ENCODE measurements at regions not wholly inside any gene's neighbourhood (a gene's known extent, or its start where the extent isn't known, plus 50 kb on each side); places are given as distances from the start of the nearest gene placed in this dataset.
"Not testable (repeated sequence)": the region's sequence is repeated elsewhere in the genome, so short reads cannot be mapped to it uniquely, and the experiment has no call there.

DNA sequence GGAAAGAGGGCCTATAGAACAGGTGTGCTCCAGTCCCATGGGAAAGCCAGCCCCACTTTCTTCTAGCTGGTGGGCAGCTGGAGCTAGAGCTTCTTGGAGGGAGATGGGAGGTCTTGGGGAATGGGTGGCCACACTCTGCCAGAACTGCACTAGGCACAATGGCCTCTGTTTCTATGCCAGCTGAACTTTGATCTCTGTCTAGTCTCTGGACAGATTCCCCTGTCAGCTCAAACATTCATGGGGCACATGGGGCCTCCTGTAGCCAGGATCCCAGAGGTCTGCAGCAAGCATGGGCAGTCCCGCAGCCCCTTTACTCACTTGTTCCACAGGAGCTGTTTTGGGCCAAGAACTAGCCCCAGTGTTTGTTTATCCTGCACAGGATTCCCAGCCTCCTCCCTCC lies 591.3 kb upstream of the HS3ST5 start:
- peaks cover 8% of the 10 kb centered on the region for H3F3A ChIP-seq (ENCODE audit: low read depth)
- H3K9ac ChIP-seq = no peak overlapping the region
- Mint-ChIP-seq H3K36me3 (no peaks in the 10 kb centered on the region), H3K9me3 (peaks cover 15% of the 10 kb centered on the region), H3K4me1 (peaks cover 14% of the 10 kb centered on the region), H3K27ac (no peak overlapping the region), H3K4me3 (no peak overlapping the region), H3K27me3 (ENCODE audit: insufficient read depth, low read depth) (peaks cover 4% of the 10 kb centered on the region)
- no peak overlapping the region for H3K4me3 ChIP-seq
- no peak overlapping the region for H3K4me2 ChIP-seq
- H3K9me3 ChIP-seq (ENCODE audit: low read depth) = no peaks in the 10 kb centered on the region
- H3K36me3 ChIP-seq = no peaks in the 10 kb centered on the region
- H3K79me2 ChIP-seq (ENCODE audit: low read depth) = no peaks in the 10 kb centered on the region
- no peaks in the 10 kb centered on the region for H3K27me3 ChIP-seq
- H2AFZ ChIP-seq (replicated peaks) = no peak overlapping the region
- DNase-seq (ENCODE audit: low spot score) = no peak
- TF ChIP-seq EZH2phosphoT487 (IDR thresholded peaks at IDR 0.05) (no peak), EZH2 (IDR thresholded peaks at IDR 0.05) (no peak)
- TF ChIP-seq, protein P1, sequence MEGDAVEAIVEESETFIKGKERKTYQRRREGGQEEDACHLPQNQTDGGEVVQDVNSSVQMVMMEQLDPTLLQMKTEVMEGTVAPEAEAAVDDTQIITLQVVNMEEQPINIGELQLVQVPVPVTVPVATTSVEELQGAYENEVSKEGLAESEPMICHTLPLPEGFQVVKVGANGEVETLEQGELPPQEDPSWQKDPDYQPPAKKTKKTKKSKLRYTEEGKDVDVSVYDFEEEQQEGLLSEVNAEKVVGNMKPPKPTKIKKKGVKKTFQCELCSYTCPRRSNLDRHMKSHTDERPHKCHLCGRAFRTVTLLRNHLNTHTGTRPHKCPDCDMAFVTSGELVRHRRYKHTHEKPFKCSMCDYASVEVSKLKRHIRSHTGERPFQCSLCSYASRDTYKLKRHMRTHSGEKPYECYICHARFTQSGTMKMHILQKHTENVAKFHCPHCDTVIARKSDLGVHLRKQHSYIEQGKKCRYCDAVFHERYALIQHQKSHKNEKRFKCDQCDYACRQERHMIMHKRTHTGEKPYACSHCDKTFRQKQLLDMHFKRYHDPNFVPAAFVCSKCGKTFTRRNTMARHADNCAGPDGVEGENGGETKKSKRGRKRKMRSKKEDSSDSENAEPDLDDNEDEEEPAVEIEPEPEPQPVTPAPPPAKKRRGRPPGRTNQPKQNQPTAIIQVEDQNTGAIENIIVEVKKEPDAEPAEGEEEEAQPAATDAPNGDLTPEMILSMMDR (IDR thresholded peaks at IDR 0.05) = no peak
- H3K27ac ChIP-seq = no peak overlapping the region
- peaks cover 32% of the 10 kb centered on the region for H3K4me1 ChIP-seq
- no peaks in the 10 kb centered on the region for H4K20me1 ChIP-seq (ENCODE audit: low read depth)

DNA sequence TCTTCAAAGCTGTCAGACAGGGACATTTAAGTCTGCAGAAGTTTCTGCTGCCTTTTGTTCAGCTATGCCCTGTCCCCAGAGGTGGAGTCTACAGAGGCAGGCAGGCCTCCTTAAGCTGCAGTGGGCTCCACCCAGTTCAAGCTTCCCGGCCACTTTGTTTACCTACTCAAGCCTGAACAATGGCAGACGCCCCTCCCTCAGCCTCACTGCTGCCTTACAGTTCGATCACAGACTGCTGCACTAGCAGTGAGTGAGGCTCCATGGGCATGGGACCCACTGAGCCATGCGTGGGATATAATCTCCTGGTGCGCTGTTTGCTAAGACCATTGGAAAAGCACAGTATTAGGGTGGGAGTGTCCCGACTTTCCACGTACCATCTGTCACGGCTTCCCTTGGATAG lies 585.9 kb upstream of the HS3ST5 start:
- not testable (repeated sequence) for H3K9ac ChIP-seq, H3K36me3 Mint-ChIP-seq, H3K4me3 Mint-ChIP-seq

DNA sequence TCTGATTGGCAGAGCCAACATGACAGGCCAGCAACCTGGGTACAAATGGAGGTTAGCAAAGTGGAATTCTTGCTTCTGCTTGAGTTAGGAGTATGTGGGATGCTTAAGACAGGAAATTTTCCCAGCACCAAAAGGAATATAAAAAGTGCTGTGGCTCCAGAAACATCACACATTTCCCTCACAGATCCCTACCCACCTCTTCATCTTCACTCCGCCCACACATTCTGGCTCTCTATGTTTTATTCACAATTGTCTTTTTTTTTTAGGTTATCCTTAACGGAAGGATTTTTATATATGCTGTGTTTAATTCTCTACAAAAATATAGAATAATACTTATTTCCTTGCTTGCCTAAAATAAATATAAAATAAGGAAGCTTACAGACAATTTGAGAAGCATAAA lies 563.3 kb upstream of the HS3ST5 start:
- Histone ChIP-seq H4K20me1 (ENCODE audit: low read depth) (no peaks in the 10 kb centered on the region), H3K27me3 (no peaks in the 10 kb centered on the region), H3K4me1 (no peaks in the 10 kb centered on the region), H3K9ac (no peak overlapping the region), H3F3A (ENCODE audit: low read depth) (no peaks in the 10 kb centered on the region), H3K4me3 (no peak overlapping the region), H2AFZ (replicated peaks) (no peak overlapping the region), H3K9me3 (ENCODE audit: low read depth) (no peaks in the 10 kb centered on the region), H3K36me3 (no peaks in the 10 kb centered on the region), H3K4me2 (no peak overlapping the region), H3K79me2 (ENCODE audit: low read depth) (no peaks in the 10 kb centered on the region), H3K27ac (no peak overlapping the region)
- H3K27me3 Mint-ChIP-seq (ENCODE audit: insufficient read depth, low read depth) = no peaks in the 10 kb centered on the region
- TF ChIP-seq EZH2phosphoT487 (IDR thresholded peaks at IDR 0.05) = no peak
- no peak for TF ChIP-seq EZH2 (IDR thresholded peaks at IDR 0.05)
- TF ChIP-seq, protein P1 (IDR thresholded peaks at IDR 0.05) = no peak
- no peaks in the 10 kb centered on the region for H3K9me3 Mint-ChIP-seq
- no peaks in the 10 kb centered on the region for H3K36me3 Mint-ChIP-seq
- no peak for DNase-seq (ENCODE audit: low spot score)
- H3K4me3 Mint-ChIP-seq = no peak overlapping the region
- no peaks in the 10 kb centered on the region for H3K4me1 Mint-ChIP-seq
- no peak overlapping the region for H3K27ac Mint-ChIP-seq

More for the DNA sequence above, 585.9 kb upstream of the HS3ST5 start:
- H3K27ac Mint-ChIP-seq; H3K4me1 Mint-ChIP-seq; H3K79me2 ChIP-seq (ENCODE audit: low read depth); H3K27ac ChIP-seq; H3K36me3 ChIP-seq; H3K4me2 ChIP-seq; H3K9me3 ChIP-seq (ENCODE audit: low read depth); H2AFZ ChIP-seq (replicated peaks); DNase-seq (ENCODE audit: low spot score); H3K27me3 Mint-ChIP-seq (ENCODE audit: insufficient read depth, low read depth); H3F3A ChIP-seq (ENCODE audit: low read depth); H4K20me1 ChIP-seq (ENCODE audit: low read depth); H3K4me3 ChIP-seq; H3K27me3 ChIP-seq; H3K4me1 ChIP-seq: not testable (repeated sequence)
- H3K9me3 Mint-ChIP-seq = peaks cover 23% of the 10 kb centered on the region

DNA sequence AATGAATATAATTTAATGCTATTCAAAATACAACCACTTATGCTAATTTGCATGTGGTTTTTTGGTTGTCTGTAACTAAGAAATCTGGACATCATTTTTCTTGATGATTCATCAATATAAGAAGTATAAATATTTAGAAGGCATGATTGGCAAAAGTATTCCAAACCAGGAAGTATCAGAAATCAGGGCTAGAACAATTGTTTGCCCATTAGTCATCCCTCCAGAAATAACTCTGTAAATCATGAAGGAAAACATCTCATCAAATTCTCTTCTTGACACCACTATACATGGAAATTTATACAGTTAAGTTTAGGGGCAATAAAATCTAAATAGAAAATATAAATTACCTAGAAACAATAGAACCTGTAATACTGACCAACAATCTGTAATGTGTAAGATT lies 554.7 kb upstream of the HS3ST5 start:
- Histone ChIP-seq H3F3A (ENCODE audit: low read depth) (no peaks in the 10 kb centered on the region), H3K4me1 (no peaks in the 10 kb centered on the region), H3K4me2 (no peak overlapping the region), H3K79me2 (ENCODE audit: low read depth) (no peaks in the 10 kb centered on the region), H3K9me3 (ENCODE audit: low read depth) (peaks cover 6% of the 10 kb centered on the region), H3K36me3 (no peaks in the 10 kb centered on the region), H4K20me1 (ENCODE audit: low read depth) (no peaks in the 10 kb centered on the region), H3K9ac (no peak overlapping the region), H3K4me3 (no peak overlapping the region), H3K27ac (no peak overlapping the region), H2AFZ (replicated peaks) (no peak overlapping the region), H3K27me3 (no peaks in the 10 kb centered on the region)
- H3K4me1 Mint-ChIP-seq = no peaks in the 10 kb centered on the region
- no peak for DNase-seq (ENCODE audit: low spot score)
- H3K27me3 Mint-ChIP-seq (ENCODE audit: insufficient read depth, low read depth) = no peaks in the 10 kb centered on the region
- H3K9me3 Mint-ChIP-seq = peaks cover 6% of the 10 kb centered on the region
- no peaks in the 10 kb centered on the region for H3K36me3 Mint-ChIP-seq
- no peak overlapping the region for H3K27ac Mint-ChIP-seq
- H3K4me3 Mint-ChIP-seq = no peak overlapping the region
- TF ChIP-seq EZH2phosphoT487 (IDR thresholded peaks at IDR 0.05) = no peak
- TF ChIP-seq EZH2 (IDR thresholded peaks at IDR 0.05) = no peak
- TF ChIP-seq, protein P1 (IDR thresholded peaks at IDR 0.05) = no peak

Data from neural progenitor cell (in vitro differentiated cells).